Mammary epithelial cell (primary cell): ENCODE measurements at regions not wholly inside any gene's neighbourhood (a gene's known extent, or its start where the extent isn't known, plus 50 kb on each side); places are given as distances from the start of the nearest gene placed in this dataset.

Experiments used
- CTCF ChIP-seq, 2 donors: IDR thresholded peaks in 1 of 2; conservative IDR thresholded peaks in 1 of 2; 2 replicates each; pipeline ENCODE4 v1.5.1; 2011 to 2012; ENCODE audit warnings: inconsistent platforms in 2 of 2, low read length in 2 of 2, mild to moderate bottlenecking in 2 of 2, control low read depth in 1 of 2, low read depth in 1 of 2; ENCODE audit not compliant: insufficient read depth in 1 of 2; ENCODE audit errors: extremely low read depth in 1 of 2
- EZH2 ChIP-seq: IDR thresholded peaks from 2 replicates; pipeline ENCODE4 v1.6.1; 2012; ENCODE audit warnings: low read length, inconsistent platforms, borderline replicate concordance

DNA sequence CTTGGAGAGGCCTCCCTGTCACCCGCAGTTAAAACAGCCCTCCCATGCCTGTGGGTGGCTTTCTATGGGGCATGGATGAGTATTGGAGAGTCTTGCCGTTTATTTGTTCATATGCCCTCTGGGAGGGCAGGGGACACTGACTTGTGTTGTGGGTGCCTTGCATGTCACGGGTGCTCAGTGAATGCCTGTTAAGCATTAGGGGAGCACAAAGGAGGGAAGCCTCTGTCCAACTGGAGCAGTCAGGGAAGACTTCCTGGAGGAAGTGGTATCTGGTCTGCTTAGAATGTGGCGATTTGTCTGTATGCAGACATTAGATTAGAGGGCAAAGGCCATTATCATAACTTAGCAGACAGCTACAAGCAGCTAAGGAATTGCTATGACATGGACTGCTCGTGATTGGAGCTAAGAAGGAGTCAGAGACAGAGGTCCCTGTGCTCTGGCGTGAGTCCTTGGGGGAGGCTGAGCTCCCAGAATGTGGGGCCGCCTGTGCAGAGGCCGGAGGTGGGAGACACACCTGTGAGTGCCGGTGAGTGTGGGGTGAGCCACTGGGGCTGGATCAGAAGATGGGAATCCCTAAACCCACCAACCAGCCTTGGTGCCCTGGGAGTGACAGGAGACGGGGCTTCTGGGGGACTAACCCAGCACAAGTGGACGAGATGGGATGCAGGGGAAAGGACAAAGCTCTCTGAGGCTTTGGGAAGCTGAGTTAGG is 286.1 kb downstream of the SEC14L1 start:
- TF ChIP-seq CTCF (conservative IDR thresholded peaks at IDR 0.05 in 1 of 2, IDR thresholded peaks at IDR 0.05 in 1 of 2; ENCODE audit: extremely low read depth in 1 of 2, insufficient read depth in 1 of 2, low read depth in 1 of 2, low read length in 2 of 2) (no peak), EZH2 (no peak)
